AG10803 (cell line): ENCODE measurements at regions not wholly inside any gene's neighbourhood (a gene's known extent, or its start where the extent isn't known, plus 50 kb on each side); places are given as distances from the start of the nearest gene placed in this dataset.

ENCODE experiments used
- DNase-seq: peaks from one replicate; pipeline ENCODE4 v3.0.0; 2010; ENCODE audit warnings: low read depth
- H3K4me3 ChIP-seq: 2 replicates; pipeline ENCODE4 v1.5.1; 2011; ENCODE audit warnings: mild to moderate bottlenecking, low read length, control low read depth
- TF ChIP-seq, protein P1 (sequence below): conservative IDR thresholded peaks from 2 replicates; pipeline ENCODE4 v1.5.1; 2011; ENCODE audit warnings: mild to moderate bottlenecking, low read length, control low read depth, inconsistent platforms

DNA sequence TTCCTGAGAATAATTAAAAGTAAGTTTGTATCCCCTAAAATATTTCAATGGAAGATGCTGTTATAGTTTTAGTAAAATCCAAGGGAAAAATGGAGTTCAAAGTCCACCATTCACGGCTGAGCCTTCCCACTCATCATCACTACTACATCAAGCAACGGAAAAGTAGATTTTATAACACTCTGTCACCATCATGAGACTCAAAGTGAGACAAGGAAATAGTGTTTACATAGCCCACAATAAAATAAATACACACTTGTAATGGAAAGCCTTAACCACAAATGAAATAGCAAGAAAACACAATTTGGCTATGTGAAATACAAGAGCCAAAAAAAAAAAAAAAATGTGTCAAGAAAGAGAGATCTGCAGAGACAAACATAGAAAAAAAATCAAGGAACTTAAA lies 569.9 kb upstream of the REG3G start:
- H3K4me3 ChIP-seq = no peak overlapping the region

DNA sequence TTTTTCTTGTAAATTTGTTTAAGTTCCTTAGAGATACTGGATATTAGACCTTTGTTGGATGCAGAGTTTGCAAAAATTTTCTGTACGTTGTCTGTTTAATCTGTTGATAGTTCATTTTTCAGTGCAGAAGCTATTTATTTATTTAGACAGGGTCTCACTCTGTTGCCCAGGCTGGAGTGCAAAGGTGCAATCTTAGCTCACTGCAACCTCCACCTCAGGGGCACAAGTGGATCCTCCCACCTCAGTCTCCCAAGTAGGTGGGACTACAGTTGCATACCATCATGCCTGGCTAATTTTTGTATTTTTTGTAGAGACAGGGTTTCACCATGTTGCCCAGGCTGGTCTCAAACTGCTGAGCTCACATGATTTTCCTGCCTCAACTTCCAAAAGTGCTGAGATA lies 568.2 kb upstream of the REG3G start:
- H3K4me3 ChIP-seq = no peak overlapping the region
- DNase-seq = no peak
- TF ChIP-seq, protein P1, sequence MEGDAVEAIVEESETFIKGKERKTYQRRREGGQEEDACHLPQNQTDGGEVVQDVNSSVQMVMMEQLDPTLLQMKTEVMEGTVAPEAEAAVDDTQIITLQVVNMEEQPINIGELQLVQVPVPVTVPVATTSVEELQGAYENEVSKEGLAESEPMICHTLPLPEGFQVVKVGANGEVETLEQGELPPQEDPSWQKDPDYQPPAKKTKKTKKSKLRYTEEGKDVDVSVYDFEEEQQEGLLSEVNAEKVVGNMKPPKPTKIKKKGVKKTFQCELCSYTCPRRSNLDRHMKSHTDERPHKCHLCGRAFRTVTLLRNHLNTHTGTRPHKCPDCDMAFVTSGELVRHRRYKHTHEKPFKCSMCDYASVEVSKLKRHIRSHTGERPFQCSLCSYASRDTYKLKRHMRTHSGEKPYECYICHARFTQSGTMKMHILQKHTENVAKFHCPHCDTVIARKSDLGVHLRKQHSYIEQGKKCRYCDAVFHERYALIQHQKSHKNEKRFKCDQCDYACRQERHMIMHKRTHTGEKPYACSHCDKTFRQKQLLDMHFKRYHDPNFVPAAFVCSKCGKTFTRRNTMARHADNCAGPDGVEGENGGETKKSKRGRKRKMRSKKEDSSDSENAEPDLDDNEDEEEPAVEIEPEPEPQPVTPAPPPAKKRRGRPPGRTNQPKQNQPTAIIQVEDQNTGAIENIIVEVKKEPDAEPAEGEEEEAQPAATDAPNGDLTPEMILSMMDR = no peak

More for the DNA sequence above, 569.9 kb upstream of the REG3G start:
- no peak for DNase-seq
- TF ChIP-seq, protein P1 = no peak

DNA sequence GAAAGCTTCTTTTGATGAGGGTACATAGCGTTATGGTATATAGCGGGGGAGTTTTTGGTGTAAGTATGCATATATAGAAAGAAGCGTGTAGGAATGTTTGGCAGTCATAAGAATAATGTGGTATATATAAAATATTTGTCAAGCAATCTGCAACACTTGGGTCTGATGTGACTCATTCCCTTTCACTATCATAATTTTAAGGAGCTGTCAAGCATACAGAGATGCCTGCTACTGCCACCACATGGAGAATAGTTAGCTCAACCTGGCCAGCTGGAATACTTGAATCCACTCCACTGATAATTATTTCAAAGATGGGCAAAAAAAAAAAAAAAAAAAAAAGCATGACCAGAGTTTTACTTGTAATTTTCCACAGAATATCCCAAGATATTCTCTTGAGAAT lies 559.8 kb upstream of the REG3G start:
- TF ChIP-seq, protein P1 = no peak
- no peak overlapping the region for H3K4me3 ChIP-seq
- no peak for DNase-seq

DNA sequence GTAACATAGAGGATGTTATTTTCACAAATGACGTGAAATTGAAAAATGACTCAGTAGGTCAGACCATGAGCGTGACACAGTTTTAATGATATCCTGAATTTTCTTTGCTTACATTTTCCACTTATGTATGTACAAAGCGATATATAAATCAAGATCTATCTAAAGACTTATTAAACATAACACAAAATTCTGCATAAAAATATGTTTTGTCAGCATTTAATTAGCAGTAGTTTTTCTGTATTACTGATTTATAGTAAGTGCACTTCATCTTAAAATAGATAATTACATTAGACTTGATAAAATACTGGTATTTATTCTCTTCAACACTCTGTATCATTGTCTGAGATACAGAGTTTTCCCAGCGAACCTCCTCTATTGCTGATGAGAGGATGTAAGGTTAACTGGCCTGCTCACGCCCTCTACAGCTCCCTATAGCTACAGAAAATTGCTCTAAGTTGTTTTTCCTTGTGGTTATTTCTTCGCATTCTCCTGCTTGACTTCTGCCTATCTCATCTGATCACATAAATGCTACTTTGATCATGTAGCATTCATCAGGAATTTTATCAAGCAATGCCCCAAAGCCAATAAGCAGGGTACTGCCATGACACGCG lies 548.8 kb upstream of the REG3G start:
- no peak overlapping the region for H3K4me3 ChIP-seq
- DNase-seq = no peak
- TF ChIP-seq, protein P1 = no peak

DNA sequence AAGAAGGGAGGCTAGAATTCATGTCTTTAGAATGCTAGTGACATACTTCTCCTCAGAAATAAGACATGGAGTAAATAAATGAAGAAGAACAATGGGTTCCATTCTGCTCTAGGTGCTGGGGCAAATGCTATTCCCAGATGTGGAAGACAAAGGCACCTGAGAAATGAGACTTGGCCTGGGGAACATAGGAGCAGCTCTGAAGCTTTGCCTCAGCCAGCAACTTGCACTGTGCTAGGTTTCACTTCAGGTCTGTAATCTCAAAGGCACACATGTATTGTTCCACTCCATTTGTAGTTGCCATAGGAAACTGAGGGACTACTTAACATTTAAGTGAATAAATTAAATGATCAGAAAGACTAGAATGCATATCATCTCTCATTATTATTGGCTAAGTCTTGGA lies 538.9 kb upstream of the REG3G start:
- no peak for DNase-seq
- no peak overlapping the region for H3K4me3 ChIP-seq

DNA sequence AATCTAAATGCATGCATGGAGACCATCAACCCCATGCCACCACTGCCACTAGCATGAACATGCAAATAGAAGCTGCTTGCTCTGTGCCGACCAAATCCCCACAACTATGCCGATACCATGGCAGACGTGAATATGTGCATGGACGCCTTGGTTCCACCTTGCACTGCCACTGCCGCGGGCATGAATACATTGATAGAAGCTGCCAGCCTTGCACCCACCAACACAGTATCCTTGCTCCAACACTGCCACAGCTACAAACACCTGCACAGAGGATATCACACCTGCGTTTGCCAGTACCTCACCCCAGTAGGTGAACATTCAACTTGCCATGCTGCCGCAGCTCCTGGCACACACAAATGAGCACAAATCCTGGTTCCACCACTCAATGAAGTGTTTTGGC lies 527.4 kb upstream of the REG3G start:
- TF ChIP-seq, protein P1 = no peak
- H3K4me3 ChIP-seq = no peak overlapping the region
- DNase-seq = no peak

More for the DNA sequence above, 538.9 kb upstream of the REG3G start:
- TF ChIP-seq, protein P1 = no peak

DNA sequence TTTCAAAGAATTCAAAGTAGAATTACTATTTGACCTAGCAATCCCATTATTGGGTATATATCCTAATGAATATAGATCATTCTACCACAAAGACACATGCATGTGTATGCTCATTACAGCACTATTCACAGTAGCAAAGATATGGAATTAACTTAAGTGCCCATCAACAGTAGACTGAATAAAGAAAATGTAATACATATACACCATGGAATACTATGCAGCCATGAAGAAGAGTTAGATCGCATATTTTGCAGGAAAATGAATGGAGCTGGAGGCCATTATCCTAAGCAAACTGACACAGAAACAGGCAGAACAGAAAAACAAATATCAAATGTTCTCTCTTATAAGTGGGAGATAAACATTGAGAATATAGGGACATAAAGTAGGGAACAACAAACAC lies 519.2 kb upstream of the REG3G start:
- no peak overlapping the region for H3K4me3 ChIP-seq
- DNase-seq = no peak
- TF ChIP-seq, protein P1 = no peak
